ENCODE measurements at regions not wholly inside any gene's neighbourhood (a gene's known extent, or its start where the extent isn't known, plus 50 kb on each side); places are given as distances from the start of the nearest gene placed in this dataset.

DNA sequence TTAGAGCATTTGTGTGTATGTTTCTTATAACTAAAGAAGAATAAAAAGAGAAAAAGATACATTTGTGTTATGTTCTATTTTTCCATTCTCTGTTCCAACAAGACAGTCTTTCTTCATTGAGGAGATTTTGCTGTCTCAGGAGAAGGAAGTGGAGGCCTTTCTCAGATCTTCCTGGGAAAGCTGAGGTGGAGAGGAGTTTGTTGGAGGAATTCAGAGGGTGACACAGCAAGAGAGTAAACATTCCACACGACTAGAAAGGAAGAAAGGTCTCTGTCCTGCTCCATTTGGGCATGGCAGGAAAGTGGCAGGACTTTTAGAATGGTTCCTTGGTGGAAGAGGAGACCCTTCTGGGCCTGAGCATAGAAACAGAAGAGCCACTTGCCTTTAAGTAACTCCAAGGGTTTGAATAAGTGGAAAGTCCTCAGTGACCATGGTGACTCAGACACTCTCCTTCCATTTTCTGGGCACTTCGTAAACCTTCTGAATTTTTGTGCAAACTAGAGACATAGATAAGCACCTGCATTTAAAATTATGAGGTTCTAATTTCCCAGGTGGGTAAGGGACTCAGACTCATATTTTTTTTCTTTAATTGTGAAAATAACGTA is 52.3 kb upstream of the COL5A2 start:
- TF ChIP-seq, protein P1, sequence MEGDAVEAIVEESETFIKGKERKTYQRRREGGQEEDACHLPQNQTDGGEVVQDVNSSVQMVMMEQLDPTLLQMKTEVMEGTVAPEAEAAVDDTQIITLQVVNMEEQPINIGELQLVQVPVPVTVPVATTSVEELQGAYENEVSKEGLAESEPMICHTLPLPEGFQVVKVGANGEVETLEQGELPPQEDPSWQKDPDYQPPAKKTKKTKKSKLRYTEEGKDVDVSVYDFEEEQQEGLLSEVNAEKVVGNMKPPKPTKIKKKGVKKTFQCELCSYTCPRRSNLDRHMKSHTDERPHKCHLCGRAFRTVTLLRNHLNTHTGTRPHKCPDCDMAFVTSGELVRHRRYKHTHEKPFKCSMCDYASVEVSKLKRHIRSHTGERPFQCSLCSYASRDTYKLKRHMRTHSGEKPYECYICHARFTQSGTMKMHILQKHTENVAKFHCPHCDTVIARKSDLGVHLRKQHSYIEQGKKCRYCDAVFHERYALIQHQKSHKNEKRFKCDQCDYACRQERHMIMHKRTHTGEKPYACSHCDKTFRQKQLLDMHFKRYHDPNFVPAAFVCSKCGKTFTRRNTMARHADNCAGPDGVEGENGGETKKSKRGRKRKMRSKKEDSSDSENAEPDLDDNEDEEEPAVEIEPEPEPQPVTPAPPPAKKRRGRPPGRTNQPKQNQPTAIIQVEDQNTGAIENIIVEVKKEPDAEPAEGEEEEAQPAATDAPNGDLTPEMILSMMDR (IDR thresholded peaks at IDR 0.05): no peak
- intact Hi-C loops (cut with DNase I): no loop called here
- H3K4me3 ChIP-seq: no peak overlapping the region
- DNase-seq: no peak
- ATAC-seq: peak; percentile 65 to 78
- peaks cover 4% of the 10 kb centered on the region for H3K4me1 ChIP-seq
- no peaks in the 10 kb centered on the region for H3K9me3 ChIP-seq
- H3K27me3 ChIP-seq (ENCODE audit: low read depth): no peaks in the 10 kb centered on the region
- no peak overlapping the region for H3K27ac ChIP-seq
- no peaks in the 10 kb centered on the region for H3K36me3 ChIP-seq

DNA sequence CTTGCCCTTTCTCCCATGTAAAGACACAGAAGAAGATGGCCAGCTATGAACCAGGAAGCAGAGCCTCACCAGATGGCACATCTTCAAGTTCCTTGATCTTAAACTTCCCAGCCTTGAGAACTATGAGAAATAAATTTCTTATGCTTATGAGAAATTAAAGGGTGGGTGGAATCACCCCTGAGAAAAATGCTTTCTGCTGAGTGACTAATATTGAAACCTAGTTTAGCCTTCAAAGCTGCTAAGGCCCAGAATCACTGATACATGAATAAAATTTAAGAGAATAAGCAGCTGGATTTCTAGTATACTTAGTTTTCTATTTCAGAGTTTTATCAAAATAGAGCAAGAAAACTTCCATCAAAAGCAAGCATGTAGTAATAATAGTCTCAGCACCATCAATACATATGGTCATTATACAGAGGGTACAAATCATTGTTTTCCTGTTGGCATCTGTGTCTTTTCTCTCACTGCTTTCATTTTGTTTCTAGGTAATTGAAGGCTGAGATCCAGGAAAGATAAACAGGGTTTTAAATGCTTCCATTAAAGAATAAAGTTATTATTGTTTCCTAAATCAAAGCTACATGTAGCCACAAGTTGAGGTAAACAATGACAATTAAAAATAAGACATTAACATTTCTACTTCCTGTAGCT is 53.3 kb upstream of the COL5A2 start:
- intact Hi-C loops (cut with DNase I): no loop called here
- Histone ChIP-seq H3K27ac (no peak overlapping the region), H3K4me1 (peaks cover 4% of the 10 kb centered on the region), H3K9me3 (no peaks in the 10 kb centered on the region), H3K4me3 (no peak overlapping the region), H3K27me3 (ENCODE audit: low read depth) (no peaks in the 10 kb centered on the region), H3K36me3 (no peaks in the 10 kb centered on the region)
- no peak for ATAC-seq
- TF ChIP-seq, protein P1 (IDR thresholded peaks at IDR 0.05): no peak
- no peak for DNase-seq

DNA sequence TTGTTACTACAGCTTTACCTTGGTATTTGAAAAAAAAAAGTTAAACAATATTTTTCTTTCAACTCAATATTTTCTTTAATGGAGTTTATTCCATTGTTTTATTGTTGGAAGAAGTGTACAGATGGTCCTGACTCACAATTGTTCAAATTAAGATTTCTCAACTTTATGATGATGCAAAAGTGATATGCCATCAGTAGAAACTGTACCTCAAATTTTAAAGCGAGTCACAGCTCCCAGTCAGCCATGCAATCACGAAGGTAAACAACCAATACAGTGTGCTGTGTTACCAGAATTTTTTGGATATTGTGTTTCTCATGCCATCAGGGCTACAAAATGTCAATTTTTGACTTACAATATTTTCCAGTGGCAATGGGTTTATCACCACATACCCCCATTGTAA is 54.0 kb upstream of the COL5A2 start:
- Histone ChIP-seq H3K9me3 (no peaks in the 10 kb centered on the region), H3K4me1 (peaks cover 4% of the 10 kb centered on the region), H3K27me3 (ENCODE audit: low read depth) (no peaks in the 10 kb centered on the region), H3K36me3 (no peaks in the 10 kb centered on the region), H3K4me3 (no peak overlapping the region), H3K27ac (no peak overlapping the region)
- ATAC-seq (no peak), DNase-seq (no peak)
- intact Hi-C loops (cut with DNase I): no loop called here
- TF ChIP-seq, protein P1 (IDR thresholded peaks at IDR 0.05): no peak

DNA sequence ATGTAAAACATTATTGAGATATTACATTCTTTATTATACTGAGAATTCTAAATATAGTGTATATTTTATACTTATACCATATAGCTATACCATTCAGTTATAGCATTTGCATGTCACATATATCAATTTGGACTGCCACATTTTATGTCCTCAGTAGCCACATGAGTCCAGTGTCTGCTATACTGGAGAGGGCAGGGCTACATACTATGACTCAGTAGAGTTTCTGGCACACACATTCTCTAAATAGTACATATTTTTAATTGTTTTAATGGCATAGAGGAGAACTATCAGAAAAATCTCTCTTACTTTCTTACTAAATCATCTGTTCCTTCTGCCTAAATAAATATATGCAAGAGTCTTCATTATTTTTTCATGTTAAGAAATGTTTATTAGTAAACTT is 55.4 kb upstream of the COL5A2 start:
- Histone ChIP-seq H3K36me3 (no peaks in the 10 kb centered on the region), H3K4me1 (peaks cover 4% of the 10 kb centered on the region), H3K4me3 (no peak overlapping the region), H3K27me3 (ENCODE audit: low read depth) (no peaks in the 10 kb centered on the region), H3K27ac (no peak overlapping the region), H3K9me3 (no peaks in the 10 kb centered on the region)
- no peak for ATAC-seq
- TF ChIP-seq, protein P1 (IDR thresholded peaks at IDR 0.05): no peak
- intact Hi-C loops (cut with DNase I): no loop called here
- no peak for DNase-seq

DNA sequence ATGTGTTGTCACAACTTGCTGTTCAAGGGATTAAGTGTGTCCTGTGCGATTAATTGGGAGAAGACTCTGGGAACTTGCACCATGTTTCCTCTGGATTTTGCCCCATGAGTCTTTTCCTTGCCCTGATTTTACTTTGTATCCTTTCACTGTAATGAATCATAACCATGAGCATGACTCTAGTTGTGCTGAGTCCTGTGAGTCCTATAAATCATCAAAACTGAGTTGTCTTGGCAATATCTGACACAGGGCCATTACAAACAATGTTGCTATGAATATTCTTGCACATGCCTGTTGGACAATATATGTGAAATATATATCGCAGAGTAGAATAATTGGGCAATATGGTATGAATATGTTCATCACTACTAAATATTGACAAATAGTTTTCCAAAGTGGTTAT is 56.5 kb upstream of the COL5A2 start:
- TF ChIP-seq, protein P1 (IDR thresholded peaks at IDR 0.05): no peak
- no peak for ATAC-seq
- intact Hi-C loops (cut with DNase I): no loop called here
- Histone ChIP-seq H3K27ac (no peak overlapping the region), H3K9me3 (no peaks in the 10 kb centered on the region), H3K4me1 (peaks cover 4% of the 10 kb centered on the region), H3K36me3 (no peaks in the 10 kb centered on the region), H3K27me3 (ENCODE audit: low read depth) (no peaks in the 10 kb centered on the region), H3K4me3 (no peak overlapping the region)
- no peak for DNase-seq

All from lower lobe of right lung (tissue), 2 donors.